SH-SY5Y (cell line): ENCODE measurements at regions not wholly inside any gene's neighbourhood (a gene's known extent, or its start where the extent isn't known, plus 50 kb on each side); places are given as distances from the start of the nearest gene placed in this dataset.

Experiments
- GATA2 ChIP-seq: IDR thresholded peaks from 2 replicates; pipeline ENCODE4 v1.6.1; 2011; ENCODE audit warnings: mild to moderate bottlenecking, low read depth, low read length
- GATA3 ChIP-seq: IDR thresholded peaks from 2 replicates; pipeline ENCODE4 v1.6.1; 2011; ENCODE audit warnings: low read depth, mild to moderate bottlenecking, low read length, moderate library complexity

DNA sequence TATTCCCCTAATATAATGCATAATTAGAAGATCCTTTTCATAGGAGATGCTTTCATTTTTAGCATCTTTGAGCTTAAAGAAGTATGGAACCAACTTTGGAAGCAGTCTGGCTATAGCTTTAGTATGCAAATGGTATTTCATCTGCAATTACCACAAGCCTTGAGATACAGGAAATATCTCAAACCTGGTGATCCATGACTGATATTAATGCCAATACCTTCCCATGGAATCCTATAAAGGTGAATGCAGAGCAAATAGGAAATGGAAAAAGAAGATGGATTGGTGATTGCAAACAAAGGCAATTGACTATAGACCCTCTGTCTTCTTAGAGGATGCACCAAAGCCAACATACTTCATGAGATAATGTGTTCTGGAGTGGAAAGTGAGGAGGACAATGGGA is 326.4 kb downstream of the KBTBD8 start:
- TF ChIP-seq GATA2 (no peak), GATA3 (no peak)
